Natural killer cell (primary cell): ENCODE measurements at regions not wholly inside any gene's neighbourhood (a gene's known extent, or its start where the extent isn't known, plus 50 kb on each side); places are given as distances from the start of the nearest gene placed in this dataset.

Experiments used
- ATAC-seq, 3 donors: fragments of 150-1000 bp in 2 of 3; fragments of 200-7000 bp in 1 of 3; cut with Tn5 transposase; 1 replicate in 1 of 3; 2 replicates in 2 of 3; pipeline ENCODE4 v1.10.0; 2021; ENCODE audit warnings: mild to moderate bottlenecking in 2 of 3, moderate library complexity in 2 of 3
- DNase-seq, 2 donors: peaks; one replicate each; pipeline versions ENCODE4 v3.0.0 to v3.0.0-alpha.2; 2013 to 2021; ENCODE audit warnings: mixed read lengths in 1 of 2
- H3K27ac ChIP-seq: one replicate; pipeline ENCODE4 v1.5.1; 2013; ENCODE audit warnings: mild to moderate bottlenecking, low read length
- H3K27me3 ChIP-seq: one replicate; pipeline ENCODE4 v1.6.1; 2013; ENCODE audit warnings: low read length; ENCODE audit not compliant: control insufficient read depth, insufficient read depth
- H3K36me3 ChIP-seq: one replicate; pipeline ENCODE4 v1.6.1; 2013; ENCODE audit warnings: low read length; ENCODE audit not compliant: control insufficient read depth, insufficient read depth
- H3K4me1 ChIP-seq: one replicate; pipeline ENCODE4 v1.6.1; 2013; ENCODE audit warnings: low read length; ENCODE audit not compliant: control insufficient read depth, insufficient read depth
- H3K4me3 ChIP-seq: one replicate; pipeline ENCODE4 v1.5.1; 2013; ENCODE audit warnings: low read length
- H3K9me3 ChIP-seq: one replicate; pipeline ENCODE4 v1.6.1; 2013; ENCODE audit warnings: low read length; ENCODE audit not compliant: control insufficient read depth, insufficient read depth
- H3K27ac Mint-ChIP-seq, 2 donors: one replicate each; pipeline ENCODE4 v1.8.0; 2022; ENCODE audit warnings: mild to moderate bottlenecking in 2 of 2, mixed read lengths in 2 of 2, moderate library complexity in 1 of 2
- H3K27me3 Mint-ChIP-seq, 2 donors: one replicate each; pipeline ENCODE4 v1.8.0; 2022; ENCODE audit warnings: low read depth in 2 of 2, mixed read lengths in 2 of 2
- H3K36me3 Mint-ChIP-seq: one replicate; pipeline ENCODE4 v1.8.0; 2022; ENCODE audit warnings: mixed read lengths
- H3K4me1 Mint-ChIP-seq, 2 donors: one replicate each; pipeline ENCODE4 v1.8.0; 2022; ENCODE audit warnings: mixed read lengths in 2 of 2
- H3K4me3 Mint-ChIP-seq: one replicate; pipeline ENCODE4 v1.8.0; 2022; ENCODE audit warnings: mild to moderate bottlenecking, moderate library complexity, mixed read lengths
- H3K9me3 Mint-ChIP-seq, 2 donors: one replicate each; pipeline ENCODE4 v1.8.0; 2022; ENCODE audit warnings: mixed read lengths in 2 of 2
- CTCF ChIP-seq: fragments of 200-600 bp; IDR thresholded peaks from one replicate; pipeline ENCODE4 v1.8.0; 2022; ENCODE audit warnings: antibody characterized with exemption
- WGBS: methylation state at CpG from one replicate; pipeline ENCODE4 v1.1.7; 2013; ENCODE audit warnings: missing lambda C conversion rate; ENCODE audit not compliant: insufficient coverage; 5-methylcytosine and 5-hydroxymethylcytosine counted together
- intact Hi-C: fragments of 100-400 bp; cut with micrococcal nuclease; formaldehyde crosslinking; loops from one replicate; pipeline ENCODE4 v1.14.2; 2022

DNA sequence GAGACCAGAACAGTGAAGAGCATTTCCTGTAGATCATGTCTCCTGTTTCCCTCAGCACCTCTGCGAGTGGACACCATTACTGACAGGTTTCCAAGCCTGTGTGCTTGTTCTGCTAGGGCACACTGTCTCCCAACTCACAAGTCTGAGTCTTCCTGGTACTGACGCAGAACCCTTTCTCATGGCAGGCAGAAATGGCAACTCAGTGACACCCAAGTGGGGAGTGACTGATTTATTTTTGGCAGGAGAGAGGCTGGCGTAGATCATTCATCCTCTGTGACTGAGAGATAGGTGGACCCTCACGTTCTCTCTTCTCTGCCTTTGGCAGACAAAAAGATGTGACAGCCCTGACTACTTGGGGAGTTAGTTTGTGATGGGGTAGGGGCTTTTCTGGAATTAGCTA is 183.4 kb downstream of the RFC3 start:
- WGBS: 87% methylated on average over 4 of the region's 4 CpGs
- Histone ChIP-seq H3K9me3 (no peaks in the 10 kb centered on the region), H3K27ac (no peak overlapping the region), H3K27me3 (no peaks in the 10 kb centered on the region), H3K36me3 (no peaks in the 10 kb centered on the region), H3K4me3 (no peak overlapping the region), H3K4me1 (no peaks in the 10 kb centered on the region)
- Mint-ChIP-seq H3K4me1 (no peaks in the 10 kb centered on the region), H3K27ac (no peak overlapping the region), H3K36me3 (no peaks in the 10 kb centered on the region), H3K4me3 (no peak overlapping the region), H3K9me3 (peaks cover 2 to 8% of the 10 kb centered on the region in 2 donors), H3K27me3 (no peaks in the 10 kb centered on the region)
- DNase-seq (no peak), ATAC-seq (no peak)
- TF ChIP-seq CTCF: no peak
- intact Hi-C loops: no loop called here

DNA sequence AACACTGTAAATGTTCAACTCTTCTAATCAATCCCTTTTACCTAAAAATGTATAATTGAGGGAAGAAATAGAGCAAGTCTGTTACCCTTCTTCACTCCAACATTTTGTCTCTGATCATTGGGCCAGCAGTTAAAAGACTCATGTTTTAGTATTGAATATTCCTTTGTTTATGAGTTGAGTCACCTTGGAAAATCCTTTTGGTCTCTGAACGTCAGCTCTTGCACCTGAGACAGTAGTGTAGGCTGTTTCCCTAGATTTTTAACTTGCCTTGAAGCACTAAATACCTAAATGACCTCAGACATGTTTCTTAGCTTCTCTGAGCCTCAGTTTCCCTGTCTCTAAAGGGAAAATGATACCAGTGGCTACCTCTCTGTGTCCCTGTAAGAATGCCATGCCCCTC is 184.2 kb downstream of the RFC3 start:
- H3K27ac Mint-ChIP-seq: no peak overlapping the region
- no peaks in the 10 kb centered on the region for H3K27me3 Mint-ChIP-seq
- intact Hi-C loops: no loop called here
- H3K27me3 ChIP-seq: no peaks in the 10 kb centered on the region
- peaks cover under 1 to 7% of the 10 kb centered on the region in 2 donors for H3K9me3 Mint-ChIP-seq
- WGBS: 76% methylated on average over 1 of the region's 1 CpG
- no peaks in the 10 kb centered on the region for H3K9me3 ChIP-seq
- H3K4me1 ChIP-seq: no peaks in the 10 kb centered on the region
- H3K4me3 Mint-ChIP-seq: no peak overlapping the region
- H3K36me3 Mint-ChIP-seq: no peaks in the 10 kb centered on the region
- no peaks in the 10 kb centered on the region for H3K4me1 Mint-ChIP-seq
- H3K36me3 ChIP-seq: no peaks in the 10 kb centered on the region
- no peak for DNase-seq
- no peak for TF ChIP-seq CTCF
- H3K27ac ChIP-seq: no peak overlapping the region
- ATAC-seq: no peak
- H3K4me3 ChIP-seq: no peak overlapping the region

DNA sequence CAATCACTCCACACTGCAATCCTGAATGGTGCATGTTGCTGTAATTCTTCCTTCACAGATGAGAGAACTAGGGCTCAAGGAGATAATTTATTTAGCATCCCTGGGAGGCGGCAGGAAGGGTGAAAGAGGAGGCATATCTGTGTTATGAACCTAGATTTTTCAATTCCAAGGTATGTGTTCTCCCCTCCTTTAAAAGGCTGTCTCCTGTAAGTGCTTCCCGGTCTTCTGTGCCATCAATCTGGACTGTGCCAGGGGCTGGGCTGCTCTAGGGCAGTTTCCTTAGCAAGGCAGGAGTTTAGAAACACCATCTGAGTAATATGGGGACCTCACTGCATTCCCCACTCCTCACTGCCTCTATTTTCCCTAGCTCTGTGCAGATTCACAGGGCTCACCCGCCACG is 185.0 kb downstream of the RFC3 start:
- WGBS: 92% methylated on average over 4 of the region's 4 CpGs
- ATAC-seq (no peak), DNase-seq (no peak)
- no peak for TF ChIP-seq CTCF
- intact Hi-C loops: no loop called here
- no peaks in the 10 kb centered on the region for H3K9me3 ChIP-seq
- H3K9me3 Mint-ChIP-seq: peaks cover 0 to 4% of the 10 kb centered on the region in 2 donors
- H3K36me3 Mint-ChIP-seq: no peaks in the 10 kb centered on the region
- H3K4me3 Mint-ChIP-seq: no peak overlapping the region
- H3K27ac ChIP-seq: no peak overlapping the region
- no peaks in the 10 kb centered on the region for H3K27me3 Mint-ChIP-seq
- H3K4me3 ChIP-seq: no peak overlapping the region
- H3K27ac Mint-ChIP-seq: no peak overlapping the region
- H3K27me3 ChIP-seq: no peaks in the 10 kb centered on the region
- no peaks in the 10 kb centered on the region for H3K4me1 ChIP-seq
- H3K4me1 Mint-ChIP-seq: no peaks in the 10 kb centered on the region
- H3K36me3 ChIP-seq: no peaks in the 10 kb centered on the region

DNA sequence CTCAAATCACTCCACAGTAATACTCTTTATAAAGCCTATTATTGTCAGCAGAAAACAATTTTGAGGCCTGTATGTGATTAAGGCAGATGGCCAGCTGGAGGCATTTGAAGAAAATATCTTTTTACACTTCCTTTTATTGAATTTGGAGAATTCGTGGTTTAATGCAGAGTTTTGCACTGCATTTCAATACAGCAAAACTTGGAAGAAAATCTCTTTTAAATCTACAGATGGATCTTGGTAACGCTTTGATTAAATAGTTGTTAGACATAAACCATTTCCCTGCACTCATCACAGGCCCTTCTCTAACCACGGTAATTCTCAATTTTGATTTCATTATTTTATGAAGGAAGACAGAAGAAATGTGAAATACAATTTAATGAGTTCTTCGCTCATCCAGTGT is 185.7 kb downstream of the RFC3 start:
- Histone ChIP-seq H3K27ac (no peak overlapping the region), H3K27me3 (no peaks in the 10 kb centered on the region), H3K4me3 (no peak overlapping the region), H3K36me3 (no peaks in the 10 kb centered on the region), H3K9me3 (no peaks in the 10 kb centered on the region), H3K4me1 (no peaks in the 10 kb centered on the region)
- intact Hi-C loops: no loop called here
- Mint-ChIP-seq H3K9me3 (peaks cover 0 to 2% of the 10 kb centered on the region in 2 donors), H3K27me3 (no peaks in the 10 kb centered on the region), H3K4me1 (no peaks in the 10 kb centered on the region), H3K4me3 (no peak overlapping the region), H3K27ac (no peak overlapping the region), H3K36me3 (no peaks in the 10 kb centered on the region)
- no peak for ATAC-seq
- DNase-seq: no peak
- WGBS: 0% methylated on average over 1 of the region's 4 CpGs
- TF ChIP-seq CTCF: no peak
